NB4 (cell line): ENCODE measurements at regions not wholly inside any gene's neighbourhood (a gene's known extent, or its start where the extent isn't known, plus 50 kb on each side); places are given as distances from the start of the nearest gene placed in this dataset.

Experiments used
- MYC ChIP-seq: IDR thresholded peaks from 2 replicates; pipeline ENCODE4 v1.6.1; 2011; ENCODE audit warnings: low read depth, low read length
- POLR2A ChIP-seq: IDR thresholded peaks from 2 replicates; pipeline ENCODE4 v1.6.1; 2011; ENCODE audit warnings: mild to moderate bottlenecking; ENCODE audit not compliant: insufficient read length; ENCODE audit errors: extremely low read depth
- TF ChIP-seq, protein P1 (sequence below): IDR thresholded peaks from one replicate; pipeline ENCODE4 v1.5.1; 2012; ENCODE audit warnings: low read depth, low read length
- TF ChIP-seq, protein P2 (sequence below): IDR thresholded peaks from 2 replicates; pipeline ENCODE4 v1.6.1; 2011; ENCODE audit warnings: low read depth, low read length

DNA sequence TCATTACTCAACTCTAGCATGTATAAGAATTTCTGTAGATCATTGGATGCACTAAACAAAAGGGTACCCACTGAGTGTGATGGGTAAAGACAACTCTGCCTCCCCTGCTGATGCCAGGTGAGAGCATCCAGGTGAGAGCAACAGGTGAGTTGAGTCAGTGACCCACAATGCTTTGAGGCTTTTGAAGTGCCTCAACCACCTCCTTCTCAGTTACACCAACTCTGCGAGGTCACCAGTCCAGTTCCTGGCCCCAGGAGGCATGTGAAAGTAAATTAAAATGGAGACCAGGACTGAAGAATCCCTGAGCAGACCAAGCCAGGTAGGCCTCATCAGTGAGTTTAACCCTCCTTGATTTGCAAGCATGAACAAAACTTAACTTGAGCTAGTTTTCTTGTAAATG is 505.8 kb downstream of the EBF1 start:
- TF ChIP-seq, protein P1, sequence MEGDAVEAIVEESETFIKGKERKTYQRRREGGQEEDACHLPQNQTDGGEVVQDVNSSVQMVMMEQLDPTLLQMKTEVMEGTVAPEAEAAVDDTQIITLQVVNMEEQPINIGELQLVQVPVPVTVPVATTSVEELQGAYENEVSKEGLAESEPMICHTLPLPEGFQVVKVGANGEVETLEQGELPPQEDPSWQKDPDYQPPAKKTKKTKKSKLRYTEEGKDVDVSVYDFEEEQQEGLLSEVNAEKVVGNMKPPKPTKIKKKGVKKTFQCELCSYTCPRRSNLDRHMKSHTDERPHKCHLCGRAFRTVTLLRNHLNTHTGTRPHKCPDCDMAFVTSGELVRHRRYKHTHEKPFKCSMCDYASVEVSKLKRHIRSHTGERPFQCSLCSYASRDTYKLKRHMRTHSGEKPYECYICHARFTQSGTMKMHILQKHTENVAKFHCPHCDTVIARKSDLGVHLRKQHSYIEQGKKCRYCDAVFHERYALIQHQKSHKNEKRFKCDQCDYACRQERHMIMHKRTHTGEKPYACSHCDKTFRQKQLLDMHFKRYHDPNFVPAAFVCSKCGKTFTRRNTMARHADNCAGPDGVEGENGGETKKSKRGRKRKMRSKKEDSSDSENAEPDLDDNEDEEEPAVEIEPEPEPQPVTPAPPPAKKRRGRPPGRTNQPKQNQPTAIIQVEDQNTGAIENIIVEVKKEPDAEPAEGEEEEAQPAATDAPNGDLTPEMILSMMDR: no peak
- TF ChIP-seq POLR2A (no peak), MYC (no peak)
- TF ChIP-seq, protein P2, sequence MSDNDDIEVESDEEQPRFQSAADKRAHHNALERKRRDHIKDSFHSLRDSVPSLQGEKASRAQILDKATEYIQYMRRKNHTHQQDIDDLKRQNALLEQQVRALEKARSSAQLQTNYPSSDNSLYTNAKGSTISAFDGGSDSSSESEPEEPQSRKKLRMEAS: no peak
